ENCODE measurements at regions not wholly inside any gene's neighbourhood (a gene's known extent, or its start where the extent isn't known, plus 50 kb on each side); places are given as distances from the start of the nearest gene placed in this dataset.
A peak's percentile ranks its signal among the peaks of the same experiment; 100 is the strongest.
"Not testable (repeated sequence)": the region's sequence is repeated elsewhere in the genome, so short reads cannot be mapped to it uniquely, and the experiment has no call there.

DNA sequence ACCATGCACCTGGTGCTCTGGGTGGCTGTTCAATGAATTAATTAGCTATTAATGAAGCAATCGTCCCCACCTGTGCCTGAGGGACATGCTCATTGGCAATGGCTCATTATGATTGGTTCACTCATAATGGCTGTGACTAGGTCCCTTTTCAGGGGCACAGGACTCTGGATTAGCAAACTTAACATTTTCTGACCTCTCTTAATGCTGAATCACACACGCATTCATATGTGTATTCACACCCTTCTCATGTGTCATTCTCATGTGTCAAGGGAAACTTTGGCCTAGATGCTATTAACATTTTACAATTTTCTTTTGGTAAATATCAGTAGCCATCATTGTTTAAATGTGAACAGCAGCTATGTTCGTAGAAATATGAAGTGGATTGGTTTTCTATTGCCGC lies 98.9 kb upstream of the PMAIP1 start:
- DNase-seq (ENCODE audit: low read depth): no peak

DNA sequence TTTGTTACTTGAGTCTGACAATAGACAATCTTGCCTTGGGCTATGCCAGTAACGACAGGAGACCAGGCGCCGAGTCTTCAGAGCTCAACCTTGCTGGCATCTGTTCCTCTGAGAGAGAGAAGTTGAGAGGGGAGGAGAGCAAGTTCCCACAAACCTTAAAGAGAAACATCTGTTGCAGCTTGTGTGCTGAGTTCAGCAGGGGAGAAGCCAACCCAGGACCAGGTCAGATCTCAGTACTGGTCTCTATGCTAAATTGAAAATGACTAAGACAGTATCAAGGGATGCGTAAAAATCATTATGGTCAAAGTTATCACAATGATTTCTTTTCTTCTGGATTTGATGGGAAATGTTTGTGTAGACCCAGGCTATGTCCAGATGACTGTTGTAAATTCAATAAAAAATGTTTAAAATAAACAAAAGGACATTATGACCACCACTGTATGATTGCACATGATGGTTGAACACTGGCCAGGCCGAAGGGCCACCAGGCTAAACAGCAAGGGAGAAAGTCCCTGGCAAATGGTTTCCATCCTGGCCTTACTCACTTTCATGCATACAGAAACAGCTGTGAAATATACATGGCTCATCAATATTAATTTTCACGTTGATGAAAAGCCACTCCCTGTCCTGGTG lies 100.3 kb upstream of the PMAIP1 start:
- DNase-seq (ENCODE audit: low read depth): no peak

DNA sequence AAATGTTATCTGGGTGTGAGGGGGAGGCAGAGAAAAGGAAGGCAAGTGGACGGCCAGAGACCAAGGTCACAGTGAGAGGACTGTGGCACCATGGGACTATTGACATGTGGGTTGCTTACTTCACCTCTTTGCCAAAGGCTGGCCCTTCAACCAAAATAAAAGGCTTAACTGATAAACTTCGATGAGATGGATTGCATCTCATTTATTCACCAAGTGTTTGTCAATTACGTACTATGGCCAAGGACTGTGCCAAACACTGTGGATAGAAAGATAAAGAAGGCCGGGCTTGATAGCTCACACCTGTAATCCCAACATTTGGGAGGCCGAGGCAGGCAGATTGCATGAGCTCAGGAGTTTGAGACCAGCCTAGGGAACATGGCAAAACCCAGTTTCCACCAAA lies 98.7 kb upstream of the CCBE1 start:
- DNase-seq (ENCODE audit: low read depth): no peak

DNA sequence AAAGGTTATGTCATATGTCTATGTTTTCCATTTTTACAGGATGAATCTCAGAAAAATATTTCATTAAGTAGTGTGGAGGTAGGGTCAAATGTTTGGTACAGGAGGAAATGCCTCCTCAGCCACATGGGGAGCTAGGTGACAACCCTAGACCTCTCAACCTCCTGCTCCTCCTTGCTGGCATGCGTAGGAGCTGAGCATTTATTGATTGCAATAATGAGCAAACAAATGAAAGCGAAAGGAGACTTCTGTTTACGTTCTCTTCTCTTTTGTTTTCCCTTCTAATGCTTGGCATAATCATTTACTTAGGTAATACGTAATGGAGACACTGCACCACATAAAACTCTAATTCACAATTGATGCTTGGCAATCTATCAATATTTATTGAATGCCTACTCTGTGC lies 95.1 kb upstream of the CCBE1 start:
- no peak for DNase-seq (ENCODE audit: low read depth)

DNA sequence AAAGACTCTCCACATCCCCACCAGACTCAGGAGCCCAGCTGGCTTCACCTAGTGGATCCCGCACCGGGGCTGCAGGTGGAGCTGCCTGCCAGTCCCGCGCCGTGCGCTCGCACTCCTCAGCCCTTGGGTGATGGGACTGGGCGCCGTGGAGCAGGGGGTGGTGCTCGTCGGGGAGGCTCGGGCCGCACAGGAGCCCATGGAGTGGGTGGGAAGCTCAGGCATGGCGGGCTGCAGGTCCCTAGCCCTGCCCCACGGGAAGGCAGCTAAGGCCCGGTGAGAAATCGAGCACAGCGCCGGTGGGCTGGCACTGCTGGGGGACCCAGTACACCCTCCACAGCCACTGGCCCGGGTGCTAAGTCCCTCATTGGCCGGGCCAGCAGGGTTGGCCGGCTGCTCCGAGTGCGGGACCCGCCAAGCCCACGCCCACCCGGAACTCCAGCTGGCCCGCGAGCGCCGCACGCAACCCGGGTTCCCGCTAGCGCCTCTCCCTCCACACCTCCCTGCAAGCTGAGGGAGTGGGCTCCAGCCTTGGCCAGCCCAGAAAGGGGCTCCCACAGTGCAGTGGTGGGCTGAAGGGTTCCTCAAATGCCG lies 93.2 kb upstream of the CCBE1 start:
- not testable (repeated sequence) for DNase-seq (ENCODE audit: low read depth)

DNA sequence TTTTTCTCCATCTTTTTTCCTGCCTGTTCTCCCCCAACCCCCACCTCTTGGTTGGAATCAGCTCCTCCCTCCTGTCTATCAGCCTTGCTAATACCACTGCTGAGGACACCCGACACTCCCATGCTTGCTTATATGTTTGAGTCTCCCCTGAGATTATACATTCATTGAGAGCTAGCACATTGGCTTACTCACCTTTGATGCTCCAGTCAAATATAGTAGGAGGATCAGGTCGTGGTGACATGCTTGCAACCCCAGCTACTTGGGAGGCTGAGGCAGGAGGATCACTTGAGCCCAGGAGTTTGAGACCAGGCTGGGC lies 91.5 kb upstream of the CCBE1 start:
- DNase-seq (ENCODE audit: low read depth): no peak

DNA sequence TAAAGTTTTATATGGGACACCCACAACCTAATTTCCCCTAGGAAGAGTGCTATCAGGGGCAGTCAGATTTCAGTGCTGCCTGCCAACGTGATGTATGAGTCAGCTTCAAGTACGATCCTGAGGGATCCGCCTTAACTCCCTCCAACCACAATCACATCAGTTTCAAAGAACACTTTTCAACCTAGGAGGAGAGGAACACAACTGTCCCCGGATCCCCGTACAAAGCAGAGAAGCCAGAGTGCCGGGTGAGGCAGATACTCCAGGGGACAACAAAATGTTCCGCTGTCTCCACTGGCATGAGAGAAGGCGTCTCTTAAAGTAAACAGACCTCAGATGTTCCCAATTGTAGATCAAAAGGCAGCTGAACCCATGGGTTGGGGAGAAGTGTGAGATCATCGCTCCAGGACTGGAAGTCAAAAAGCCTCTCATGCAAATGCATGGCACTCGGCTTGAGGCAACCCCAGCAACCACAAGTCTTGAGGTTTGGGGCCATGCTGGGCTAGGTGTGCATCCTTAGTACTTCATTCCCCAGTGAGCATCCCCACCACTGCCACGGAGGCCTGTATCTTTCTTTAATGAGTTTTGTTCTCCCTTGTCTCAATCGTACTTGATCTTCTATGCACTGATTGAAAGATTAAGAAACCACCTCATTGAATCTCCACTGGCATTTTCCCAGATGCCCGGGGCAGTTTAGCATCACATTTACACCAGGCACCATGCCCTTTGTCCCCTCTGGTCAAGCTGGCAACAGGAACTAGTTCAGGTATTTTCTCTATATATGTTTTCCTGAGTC lies 91.0 kb upstream of the CCBE1 start:
- DNase-seq (ENCODE audit: low read depth): peak; percentile 58

DNA sequence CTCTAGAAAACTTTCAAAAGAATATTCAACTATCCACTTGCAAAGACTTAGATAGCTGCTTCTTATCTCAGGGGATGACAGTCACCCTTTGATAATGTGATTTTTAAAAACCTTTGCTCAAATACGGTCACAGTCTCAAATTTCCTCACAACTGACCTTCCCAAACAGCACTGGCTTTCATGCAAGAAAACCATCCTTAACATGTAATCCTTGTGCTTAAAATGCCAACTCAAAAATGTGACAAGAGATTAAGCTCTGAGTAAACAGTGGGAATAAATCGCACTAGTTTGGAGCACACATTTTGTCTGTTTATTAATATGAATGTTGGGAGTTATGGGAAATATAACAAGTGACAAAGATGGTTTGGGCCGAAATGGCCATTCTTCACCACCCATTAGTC lies 87.5 kb upstream of the CCBE1 start:
- DNase-seq (ENCODE audit: low read depth): no peak

DNA sequence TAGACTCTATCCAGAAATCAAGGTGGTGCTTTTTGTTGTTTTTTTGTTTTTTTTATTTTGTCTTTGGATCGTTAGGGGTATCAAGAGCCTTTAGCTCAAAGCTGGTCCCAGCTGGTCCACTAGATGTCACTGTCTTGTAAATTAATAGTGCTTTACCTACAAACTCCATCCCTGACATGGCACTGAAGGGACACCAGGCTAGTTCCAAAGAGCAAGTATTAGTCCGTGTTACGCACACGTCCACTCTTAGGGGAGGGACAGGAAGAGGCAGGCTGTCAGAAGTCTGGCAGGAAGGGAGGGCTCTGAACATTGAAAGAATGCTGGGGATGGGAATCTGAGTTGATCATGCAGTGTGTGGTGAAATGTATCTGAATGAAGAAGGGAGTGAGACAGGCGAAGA lies 85.9 kb upstream of the CCBE1 start:
- no peak for DNase-seq (ENCODE audit: low read depth)

DNA sequence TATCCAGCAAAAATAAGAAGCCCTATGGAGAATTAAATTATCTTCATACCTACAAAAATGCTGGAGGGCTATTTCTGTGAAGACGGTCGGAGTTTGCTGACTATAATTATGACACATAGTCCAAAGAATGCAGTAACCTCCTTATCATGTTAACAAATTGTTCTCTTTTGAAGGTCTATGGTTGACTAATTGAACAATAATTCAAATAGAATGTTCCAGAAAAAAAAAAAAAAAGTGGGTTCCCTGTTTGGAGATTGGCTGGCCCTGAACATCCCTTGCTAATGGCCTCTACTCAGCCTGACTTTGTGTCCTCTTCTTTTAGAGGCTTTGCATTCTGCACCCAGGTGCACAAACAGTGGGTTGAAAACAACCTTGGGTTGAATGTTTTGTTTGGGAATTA lies 82.8 kb upstream of the CCBE1 start:
- DNase-seq (ENCODE audit: low read depth): peak; percentile 68

DNA sequence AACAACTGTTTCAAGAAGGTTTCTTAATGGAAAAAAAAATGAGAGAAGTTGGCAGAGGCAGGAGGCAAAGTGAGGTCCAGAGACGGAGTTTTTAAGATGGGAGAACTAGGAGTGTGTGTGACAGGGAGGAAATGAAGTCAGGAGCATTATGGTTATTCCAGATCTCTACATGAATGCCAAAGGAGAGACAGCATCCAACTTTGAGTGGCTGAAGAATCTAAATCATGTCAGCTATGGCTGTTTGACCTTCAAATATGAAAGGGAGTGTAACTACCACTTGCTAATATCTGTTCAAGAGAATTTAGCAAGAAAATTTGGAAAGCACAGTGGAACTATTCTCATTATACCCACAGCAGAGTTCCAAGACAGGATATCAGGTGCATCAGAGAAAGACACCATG lies 81.2 kb upstream of the CCBE1 start:
- DNase-seq (ENCODE audit: low read depth): no peak

DNA sequence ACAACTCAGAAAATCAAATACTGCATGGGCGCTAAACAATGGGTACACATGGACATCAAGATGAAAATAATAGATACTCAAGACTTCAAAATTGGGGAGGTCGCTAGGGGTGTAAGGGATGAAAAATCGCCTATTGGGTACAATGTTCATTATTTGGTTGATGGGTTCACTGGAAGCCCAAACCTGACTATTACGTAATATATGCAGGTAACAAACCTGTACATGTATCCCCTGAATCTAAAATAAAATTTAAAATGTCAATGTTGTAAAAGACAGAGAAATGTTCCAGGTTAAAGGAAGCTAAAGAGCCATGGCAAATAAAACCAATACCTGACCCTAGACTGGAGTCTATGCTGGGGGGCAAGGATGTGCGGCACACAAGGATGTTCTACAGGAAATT lies 80.4 kb upstream of the CCBE1 start:
- no peak for DNase-seq (ENCODE audit: low read depth)

DNA sequence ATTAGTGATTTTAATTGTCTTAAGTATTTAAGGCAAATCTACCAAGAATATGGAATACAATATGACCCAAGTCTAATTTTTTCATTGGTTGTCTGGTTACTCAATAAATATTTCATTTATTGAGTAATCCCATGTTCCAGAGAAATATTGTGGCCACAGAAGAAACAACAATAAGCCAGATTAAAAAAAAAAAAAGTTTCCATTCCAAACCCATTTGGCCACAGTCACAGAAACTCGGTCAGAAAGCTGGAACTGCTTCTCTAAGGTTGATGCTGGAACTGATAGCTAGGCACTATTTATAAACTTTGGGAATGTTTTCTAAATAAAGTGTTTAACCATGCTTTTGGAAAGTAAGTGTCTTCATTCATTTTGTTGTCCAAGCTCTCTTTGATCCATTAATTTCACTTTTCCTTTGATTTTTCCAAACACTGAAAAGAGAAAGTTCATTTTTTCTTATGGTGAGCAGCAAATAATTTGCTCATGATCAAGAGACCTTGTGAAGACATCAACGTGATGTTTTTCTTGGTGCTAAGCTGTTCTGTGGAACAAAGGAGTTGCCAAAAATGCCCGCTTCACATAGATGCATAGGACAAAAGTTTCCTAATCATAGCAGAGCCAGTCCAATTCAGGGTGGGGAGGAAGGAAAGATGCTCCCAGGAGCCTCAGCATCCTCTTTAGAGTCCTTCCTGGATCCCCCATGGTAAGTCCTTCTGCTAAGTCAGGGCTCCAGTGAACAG lies 72.1 kb upstream of the CCBE1 start:
- no peak for DNase-seq (ENCODE audit: low read depth)

DNA sequence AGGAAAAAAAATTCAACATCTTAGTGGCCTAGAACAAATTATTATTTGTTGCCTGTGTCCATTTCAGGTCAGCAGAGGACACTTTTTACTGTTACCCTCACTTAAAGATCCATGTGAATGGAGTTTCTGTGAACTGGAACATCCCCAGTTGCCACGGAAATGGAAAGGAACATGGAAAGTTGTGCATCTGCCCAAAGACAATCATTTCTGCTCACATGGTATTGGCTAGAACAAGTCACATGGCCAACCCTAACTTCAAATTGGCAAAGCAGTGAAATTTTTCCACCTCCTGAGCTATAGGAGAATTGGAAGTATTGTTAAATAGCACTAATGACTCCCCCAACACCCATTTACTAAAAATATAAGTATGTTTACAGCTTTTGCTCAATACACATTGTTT lies 71.2 kb upstream of the CCBE1 start:
- DNase-seq (ENCODE audit: low read depth): no peak

DNA sequence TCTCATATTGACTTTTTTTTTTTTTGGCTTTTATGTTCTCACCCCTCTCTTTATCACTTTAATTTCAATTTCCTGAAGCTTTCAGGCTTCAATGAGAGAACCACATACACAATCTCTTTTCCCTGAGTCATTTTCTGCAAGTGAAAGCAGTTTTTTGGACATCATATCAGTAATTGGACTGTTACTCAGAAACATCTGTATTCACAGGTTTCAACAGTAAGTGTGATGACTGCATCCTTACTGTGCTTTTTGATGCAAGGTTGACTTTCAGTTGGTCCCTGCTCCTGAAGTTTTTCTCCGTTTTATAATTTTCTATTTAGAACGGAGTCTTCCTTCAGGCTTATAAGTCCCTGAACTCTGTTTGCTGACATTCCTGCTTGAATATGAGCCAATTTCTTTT lies 70.5 kb upstream of the CCBE1 start:
- no peak for DNase-seq (ENCODE audit: low read depth)

DNA sequence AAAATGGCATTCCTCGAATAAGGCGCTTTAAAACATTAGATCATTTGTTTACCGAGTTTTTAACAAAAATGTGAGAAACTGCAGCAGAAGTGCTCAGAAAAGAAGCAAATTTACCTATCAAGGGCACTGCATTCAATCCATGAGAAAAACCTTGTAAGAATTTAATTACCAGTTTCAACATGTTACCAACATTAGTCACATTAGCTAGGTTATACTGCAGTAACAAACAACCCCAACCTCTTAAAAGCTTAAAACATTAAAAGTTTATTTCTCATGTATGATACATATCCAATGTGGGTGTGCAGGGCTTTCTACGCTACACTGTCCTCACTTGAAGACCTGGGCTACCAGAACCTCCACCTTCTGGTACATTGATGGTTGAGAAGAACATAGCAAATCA lies 68.1 kb upstream of the CCBE1 start:
- no peak for DNase-seq (ENCODE audit: low read depth)

DNA sequence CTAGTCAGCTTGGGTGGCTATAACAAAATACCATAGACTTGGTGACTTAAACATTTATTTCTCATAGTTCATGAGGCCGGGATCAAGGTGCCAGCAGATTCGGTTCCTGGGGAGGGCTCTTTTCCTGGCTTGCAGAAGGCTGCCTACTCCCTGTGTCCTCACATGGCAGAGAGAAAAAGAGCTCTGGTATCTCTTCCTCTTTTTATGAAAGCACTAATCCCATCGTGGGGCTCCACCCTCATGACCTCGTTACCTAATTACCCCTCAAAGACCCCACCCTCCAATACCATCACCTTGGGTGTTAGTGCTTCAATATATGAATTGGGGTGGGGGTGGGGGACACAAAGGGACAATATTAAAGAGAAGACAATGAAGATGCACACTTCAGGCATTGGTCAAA lies 67.1 kb upstream of the CCBE1 start:
- DNase-seq (ENCODE audit: low read depth): no peak

DNA sequence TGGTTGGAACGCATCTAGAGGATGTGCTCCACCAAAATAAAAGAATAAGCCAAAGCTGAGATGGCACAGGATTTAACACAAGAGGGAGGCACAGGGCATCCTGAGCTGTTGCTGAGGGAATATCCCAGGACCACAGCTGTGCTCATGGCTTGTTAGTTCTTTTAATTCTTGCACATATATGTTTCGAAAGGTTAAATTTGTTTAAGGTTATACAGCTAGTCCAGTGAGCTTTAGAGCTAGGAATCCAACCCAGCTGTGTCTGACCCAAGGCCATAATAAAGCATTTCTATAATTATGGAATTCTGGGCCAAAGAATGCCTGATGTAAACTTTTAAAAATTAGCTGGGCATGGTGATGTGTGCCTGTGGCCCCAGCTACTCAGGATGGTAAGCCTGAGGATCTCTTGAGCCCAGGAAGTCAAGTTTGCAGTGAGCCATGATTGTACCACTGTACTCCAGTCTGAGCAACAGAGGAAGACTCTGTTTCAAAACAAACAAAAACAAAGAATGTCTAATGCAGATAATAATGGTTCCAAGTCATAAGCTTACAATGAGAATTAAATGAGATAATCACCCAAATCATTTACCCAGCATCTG lies 66.4 kb upstream of the CCBE1 start:
- DNase-seq (ENCODE audit: low read depth): no peak

DNA sequence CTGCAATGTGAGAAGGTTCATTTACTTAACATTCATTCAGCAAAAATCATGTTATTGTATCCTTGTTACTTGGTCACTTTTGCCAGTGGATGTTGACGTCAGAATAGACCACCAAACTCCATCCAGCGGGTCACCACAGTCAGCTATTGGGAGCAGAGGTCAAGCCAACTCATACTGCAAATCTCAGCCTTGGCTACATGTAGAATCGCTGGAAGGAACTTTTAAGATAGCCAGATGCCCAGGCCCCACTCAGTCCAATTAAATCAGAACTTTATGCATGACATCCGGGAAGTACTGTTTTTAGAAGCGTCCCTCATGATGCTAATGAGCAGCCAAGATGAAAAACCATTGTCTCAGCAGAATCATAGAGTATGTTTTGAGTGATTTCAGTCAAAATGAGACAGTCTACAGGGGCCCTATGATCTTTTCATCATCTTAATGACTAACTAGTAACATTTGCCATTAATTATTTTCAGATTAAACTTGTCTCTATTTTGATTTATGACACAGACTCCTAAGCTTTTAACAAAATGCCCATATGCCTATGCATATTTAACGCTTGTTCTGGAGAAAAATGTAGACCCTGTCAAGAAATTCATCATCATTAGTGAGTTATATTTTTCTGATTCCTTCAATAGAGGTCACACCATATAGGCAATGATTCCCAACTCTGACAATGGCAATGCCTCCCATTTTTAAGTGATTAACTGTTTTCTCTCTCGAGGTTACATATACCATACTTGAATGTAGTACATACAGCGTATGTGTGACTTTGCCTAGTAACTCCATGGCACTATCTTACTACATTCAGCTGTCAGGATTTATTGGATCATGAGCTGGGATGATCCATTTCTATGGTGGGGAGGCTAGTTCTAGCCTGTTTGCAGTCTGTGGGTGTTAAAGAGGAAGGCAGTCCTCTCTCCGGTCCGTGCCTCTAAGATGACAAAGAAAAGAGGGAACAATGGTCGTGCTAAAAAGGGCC lies 63.7 kb upstream of the CCBE1 start:
- DNase-seq (ENCODE audit: low read depth): no peak

DNA sequence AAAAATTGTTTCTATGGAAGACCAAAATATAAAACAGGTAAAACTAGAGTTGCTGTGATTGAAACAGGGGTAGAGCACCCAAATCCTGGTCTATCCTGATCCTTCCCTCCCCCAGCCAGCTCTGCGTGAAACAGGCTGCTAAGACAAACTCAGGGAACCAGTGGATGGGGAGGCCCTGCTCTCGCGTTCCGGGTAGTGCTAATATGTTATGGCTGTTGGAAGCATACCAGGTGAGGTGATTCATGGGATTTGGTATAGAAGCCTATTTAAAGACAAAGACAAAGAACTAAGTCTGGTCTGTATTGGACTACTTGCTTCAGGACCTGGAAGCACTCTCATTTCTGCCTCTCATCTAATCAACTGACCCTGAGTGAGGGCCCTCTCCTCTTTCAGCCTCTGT lies 63.0 kb upstream of the CCBE1 start:
- no peak for DNase-seq (ENCODE audit: low read depth)

DNA sequence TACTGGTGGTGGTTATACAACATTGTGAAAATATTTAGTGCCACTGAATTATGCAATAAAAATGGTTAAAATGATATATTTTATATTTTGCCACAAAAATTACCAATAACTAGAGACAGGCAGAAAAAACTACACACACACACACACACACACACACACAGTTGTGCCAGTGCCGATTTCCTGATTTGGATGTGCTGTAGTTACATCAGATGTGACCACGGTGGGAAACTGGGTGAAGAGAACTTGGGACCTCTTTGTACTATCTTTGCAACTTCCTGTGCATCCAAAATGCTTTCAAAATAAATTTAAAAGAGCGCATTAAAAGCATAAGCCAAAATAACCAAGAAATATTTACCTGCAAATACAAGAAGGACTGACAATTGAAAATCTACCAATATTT lies 61.6 kb upstream of the CCBE1 start:
- DNase-seq (ENCODE audit: low read depth): no peak

DNA sequence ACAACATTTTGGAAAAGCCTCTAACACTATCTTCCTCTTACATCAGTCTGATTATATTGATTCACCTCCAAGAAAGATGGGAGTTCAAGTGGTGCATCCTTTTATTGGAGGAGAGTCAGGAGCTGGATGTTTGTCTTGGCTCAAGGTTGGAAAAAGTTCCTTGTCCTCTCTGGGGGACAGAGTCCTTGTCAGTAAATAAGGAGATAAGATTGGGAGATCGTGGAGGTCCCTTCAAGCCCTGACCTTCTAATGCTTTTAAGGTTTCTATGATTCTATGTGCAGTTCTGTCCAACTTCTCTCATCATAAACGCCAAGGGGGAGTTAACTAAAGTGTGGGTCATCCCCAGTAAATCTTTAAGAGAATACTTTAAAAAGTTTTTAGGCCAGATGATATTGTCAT lies 60.9 kb upstream of the CCBE1 start:
- DNase-seq (ENCODE audit: low read depth): no peak

Measured in HS-5 (cell line).